ENCODE measurements at regions not wholly inside any gene's neighbourhood (a gene's known extent, or its start where the extent isn't known, plus 50 kb on each side); places are given as distances from the start of the nearest gene placed in this dataset.

DNA sequence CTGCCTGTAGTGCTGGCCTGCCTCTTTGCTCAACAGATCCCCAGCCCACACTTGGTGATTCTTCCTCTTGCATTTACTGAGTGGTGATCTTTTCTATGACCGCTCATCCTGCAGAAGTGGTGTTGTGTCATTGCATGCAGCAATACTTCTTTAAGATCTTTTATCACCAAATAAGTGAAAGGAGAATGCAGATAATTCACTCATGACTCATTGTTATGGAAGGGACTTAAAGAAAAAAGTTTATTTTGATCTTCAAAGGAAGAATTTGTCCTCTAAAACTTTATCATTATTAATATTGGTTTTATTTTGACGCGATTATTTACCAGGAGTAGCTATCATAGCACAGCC is 489.1 kb upstream of the CELF2 start:
- DNase-seq, result no peak

GRCh38 chr10:10530313-10530712 is 487.4 kb upstream of the CELF2 start:
- DNase-seq, result no peak

GRCh38 chr10:10532236-10532635 is 485.4 kb upstream of the CELF2 start:
- no peak for DNase-seq

- no peak for DNase-seq
Measured at GRCh38 chr10:10532826-10533225, 484.8 kb upstream of the CELF2 start.

- DNase-seq, result no peak
Measured at GRCh38 chr10:10533437-10533836, 484.2 kb upstream of the CELF2 start.

GRCh38 chr10:10538326-10538725 is 479.3 kb upstream of the CELF2 start:
- no peak for DNase-seq

DNA sequence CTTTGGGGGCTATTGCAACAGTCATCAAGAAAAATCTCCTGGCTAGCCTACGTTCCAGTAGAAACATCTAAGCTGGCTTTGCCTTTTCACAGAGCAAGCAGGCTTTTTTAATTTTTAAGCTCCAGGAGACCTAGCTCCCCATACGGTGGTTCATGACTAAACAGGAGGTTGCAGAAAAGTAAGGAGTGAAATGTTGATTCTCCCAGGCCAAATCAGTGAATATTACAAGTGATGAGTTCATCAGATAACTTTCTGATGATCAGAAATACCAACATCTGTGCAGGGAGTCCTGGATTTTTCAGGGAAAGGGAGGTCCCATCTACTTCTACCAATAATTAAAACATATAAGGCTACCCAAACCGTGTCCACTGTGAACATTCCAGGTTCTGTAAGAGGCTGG is 477.3 kb upstream of the CELF2 start:
- no peak for DNase-seq

GRCh38 chr10:10542477-10542876 is 475.2 kb upstream of the CELF2 start:
- no peak for DNase-seq

GRCh38 chr10:10544890-10545289 is 472.8 kb upstream of the CELF2 start:
- DNase-seq, result no peak

GRCh38 chr10:10545771-10546170 is 471.9 kb upstream of the CELF2 start:
- no peak for DNase-seq

DNA sequence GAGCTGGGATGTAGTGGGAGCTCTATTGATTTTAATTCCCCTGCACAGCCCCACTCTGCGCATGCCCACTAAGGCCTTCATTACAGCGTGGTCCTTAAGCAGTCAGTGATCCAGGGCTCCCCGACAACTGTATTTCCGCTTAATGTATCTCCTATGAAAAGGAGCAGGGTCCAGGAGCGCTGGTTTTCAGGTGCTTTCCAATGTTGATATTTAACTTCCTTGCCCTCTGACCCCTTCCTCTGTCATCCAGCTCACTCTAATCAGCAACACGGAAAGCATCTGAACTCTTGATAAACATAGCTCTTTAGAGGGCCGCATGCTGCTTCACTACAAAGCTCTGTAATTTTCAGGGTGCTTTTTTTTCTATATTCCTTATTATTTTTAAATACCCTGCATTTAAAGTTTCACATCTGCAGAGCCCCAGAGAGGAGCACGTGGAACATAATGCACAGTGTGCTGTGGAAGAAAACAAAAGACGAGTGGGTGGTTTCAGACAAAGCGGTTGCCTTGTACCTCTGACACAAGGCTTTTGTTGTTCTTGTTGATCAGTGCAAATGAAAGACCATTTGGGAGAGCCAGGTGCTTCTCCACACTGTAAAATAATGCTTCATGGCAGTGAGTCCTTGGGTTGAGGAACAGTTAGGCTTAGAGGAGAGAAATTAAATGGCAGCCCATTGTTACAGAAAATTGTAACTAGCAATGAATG is 465.9 kb upstream of the CELF2 start:
- DNase-seq, result no peak

- no peak for DNase-seq
Measured at GRCh38 chr10:10552948-10553347, 464.7 kb upstream of the CELF2 start.

DNA sequence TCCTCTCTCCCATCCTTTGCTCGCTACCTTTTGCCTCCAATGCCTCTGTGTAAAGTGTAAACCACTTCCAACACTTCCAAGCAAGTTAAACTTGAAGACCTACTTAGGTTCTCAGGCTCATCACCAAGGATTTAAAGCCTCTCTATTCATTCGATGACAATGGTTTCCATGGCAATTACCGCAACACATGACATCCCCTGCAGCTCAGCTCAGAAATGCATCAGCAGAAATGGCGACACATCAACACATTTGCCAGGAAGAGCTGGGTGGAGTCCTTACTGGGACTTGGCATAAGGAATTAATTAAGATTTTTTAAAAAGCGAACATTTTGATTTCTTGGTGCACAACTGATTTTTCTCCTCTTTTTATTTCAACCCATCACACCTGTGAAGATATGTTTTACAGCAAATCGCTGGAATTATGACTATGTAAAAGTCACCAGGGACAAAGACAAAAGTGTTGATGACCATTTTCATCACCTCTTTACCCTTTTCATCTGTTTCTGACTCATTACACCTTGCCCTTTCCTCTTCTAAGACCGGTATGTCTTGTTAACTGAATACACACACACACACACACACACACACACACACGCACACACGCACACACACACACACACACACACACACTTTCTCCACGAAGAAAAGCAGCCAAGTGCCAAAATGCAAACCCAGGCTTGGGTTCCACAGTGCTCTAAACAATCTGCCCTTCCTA is 453.4 kb upstream of the CELF2 start:
- DNase-seq, result no peak

- no peak for DNase-seq
Measured at GRCh38 chr10:10576937-10577336, 440.7 kb upstream of the CELF2 start.

- no peak for DNase-seq
Measured at GRCh38 chr10:10579709-10580108, 438.0 kb upstream of the CELF2 start.

DNA sequence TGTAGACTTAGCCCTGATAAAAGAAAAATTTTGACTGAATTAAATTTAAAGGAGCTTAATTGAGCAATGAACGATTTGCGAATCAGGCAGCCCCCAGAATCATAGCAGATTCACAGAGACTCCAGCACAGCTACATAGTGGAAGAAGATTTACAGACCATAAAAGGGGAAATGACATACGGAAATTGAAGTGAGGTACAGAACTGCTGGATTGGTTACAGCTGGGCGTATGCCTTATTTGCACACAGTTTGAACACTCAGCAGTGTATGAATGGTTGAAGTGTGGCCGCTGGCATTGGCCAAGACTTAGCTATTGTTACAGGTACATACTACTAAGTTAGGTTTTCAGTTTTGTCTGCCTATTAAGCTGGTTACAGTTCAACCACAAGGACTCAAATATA is 433.5 kb upstream of the CELF2 start:
- DNase-seq, result no peak

GRCh38 chr10:10587744-10588393 is 429.8 kb upstream of the CELF2 start:
- no peak for DNase-seq

DNA sequence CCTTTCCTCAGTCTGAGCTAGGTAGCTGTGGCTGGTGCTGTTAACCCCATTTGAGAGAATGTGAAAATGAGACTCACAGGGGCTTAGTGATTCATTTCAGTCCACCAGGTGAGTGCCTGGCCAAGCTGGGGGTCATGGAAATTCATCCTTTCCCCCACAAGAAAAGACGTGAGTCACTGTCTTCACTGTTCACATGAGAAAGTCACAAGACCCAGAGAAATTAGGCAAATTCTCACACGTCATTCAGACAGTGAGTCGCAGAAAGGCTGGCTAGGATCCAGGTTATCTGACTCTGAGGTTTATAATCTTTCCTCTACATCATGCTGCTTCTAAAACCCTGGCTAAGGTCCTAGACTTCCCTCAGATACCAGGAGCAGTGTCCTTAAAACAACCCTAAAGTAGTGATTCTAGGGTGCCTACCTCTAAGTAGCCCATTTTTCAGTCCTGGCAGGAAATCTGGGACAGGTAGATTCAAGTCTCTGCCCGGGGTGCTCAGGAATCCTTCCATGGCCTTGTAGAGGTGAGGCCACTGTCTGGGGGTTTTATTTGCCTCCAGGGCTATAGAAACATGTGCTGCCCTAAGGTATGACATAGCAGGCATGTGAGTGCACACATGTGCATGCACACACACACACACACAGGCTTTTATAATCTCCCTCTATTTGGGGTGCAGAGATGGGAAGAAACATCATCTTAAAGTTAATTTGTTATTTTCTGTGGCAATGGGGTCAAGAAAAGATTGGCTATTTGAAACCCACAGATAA is 427.9 kb upstream of the CELF2 start:
- DNase-seq, result no peak

DNA sequence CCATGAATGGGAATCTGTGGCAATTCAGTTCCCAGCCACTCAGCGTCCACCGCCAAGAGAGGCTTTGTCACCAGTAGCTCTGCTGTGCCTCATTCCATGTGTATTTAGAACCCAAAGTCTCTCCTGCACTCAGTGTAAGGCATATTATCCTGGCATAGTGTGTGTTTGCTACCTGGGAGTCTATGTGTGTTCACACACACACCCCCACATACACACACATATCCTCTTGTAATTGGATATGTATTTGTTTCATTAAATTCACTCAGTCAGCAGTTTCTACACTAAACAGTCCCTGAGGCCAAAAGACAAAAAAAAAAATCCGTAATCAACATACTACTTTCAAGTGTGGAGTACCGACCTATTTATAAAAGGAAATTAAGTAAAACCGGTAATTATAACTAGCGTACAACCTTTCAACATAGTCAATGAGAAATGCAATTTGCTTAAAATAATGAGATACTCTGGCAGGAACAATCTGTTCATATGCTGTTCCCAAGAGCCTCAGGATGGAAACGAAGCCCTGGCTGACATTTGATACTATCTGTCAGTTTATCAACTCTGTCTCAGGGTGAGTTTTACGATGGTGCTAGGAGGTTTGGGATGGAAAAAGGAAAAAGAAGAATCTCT is 425.8 kb upstream of the CELF2 start:
- no peak for DNase-seq

GRCh38 chr10:10596256-10596655 is 421.4 kb upstream of the CELF2 start:
- DNase-seq, result no peak

DNA sequence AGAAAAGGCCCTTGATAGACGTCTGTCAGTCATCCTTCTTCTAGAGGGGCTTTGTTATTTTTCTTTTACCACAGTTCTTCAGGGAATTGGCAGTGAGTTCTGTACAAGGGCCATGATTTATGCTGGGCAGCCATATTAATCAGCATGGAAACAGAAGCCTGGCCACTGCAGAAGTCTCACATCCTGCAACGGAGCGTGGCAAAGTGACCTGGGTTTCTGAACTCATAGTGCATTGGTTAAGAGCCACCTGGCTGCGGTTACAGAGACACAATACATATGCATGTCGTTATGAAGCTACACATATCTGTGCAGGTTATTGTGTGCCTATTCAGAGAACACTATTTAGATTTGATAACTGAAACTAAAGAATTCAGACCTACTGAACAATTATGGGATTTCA is 419.4 kb upstream of the CELF2 start:
- no peak for DNase-seq

- DNase-seq, result no peak
Measured at GRCh38 chr10:10600004-10600403, 417.7 kb upstream of the CELF2 start.

DNA sequence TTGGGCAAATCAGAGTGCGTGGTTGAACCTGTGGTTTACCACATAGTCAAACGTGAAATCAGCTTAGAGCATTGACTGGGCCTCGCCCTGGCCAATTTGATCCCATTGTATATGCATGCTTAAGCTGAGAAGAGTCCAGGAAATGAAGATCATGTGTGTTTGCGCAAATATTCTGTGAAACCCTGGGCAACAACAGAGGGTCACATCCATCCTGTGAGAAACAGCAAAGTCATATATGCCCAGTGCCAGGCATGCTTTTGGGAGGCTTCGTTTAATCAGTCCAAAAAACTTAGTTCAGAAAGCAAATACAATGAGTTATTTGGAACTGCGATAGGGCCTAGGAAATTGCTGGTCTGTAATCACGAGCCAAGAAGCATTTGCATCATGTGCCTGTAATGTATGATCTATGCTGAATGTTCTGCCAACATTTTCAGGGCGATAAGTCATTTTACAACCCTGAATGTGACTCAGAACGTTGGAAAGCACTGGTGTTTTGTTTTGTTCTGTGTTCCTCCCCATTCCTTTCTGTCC is 412.1 kb upstream of the CELF2 start:
- no peak for DNase-seq
